ENCODE measurements at regions not wholly inside any gene's neighbourhood (a gene's known extent, or its start where the extent isn't known, plus 50 kb on each side); places are given as distances from the start of the nearest gene placed in this dataset.

DNA sequence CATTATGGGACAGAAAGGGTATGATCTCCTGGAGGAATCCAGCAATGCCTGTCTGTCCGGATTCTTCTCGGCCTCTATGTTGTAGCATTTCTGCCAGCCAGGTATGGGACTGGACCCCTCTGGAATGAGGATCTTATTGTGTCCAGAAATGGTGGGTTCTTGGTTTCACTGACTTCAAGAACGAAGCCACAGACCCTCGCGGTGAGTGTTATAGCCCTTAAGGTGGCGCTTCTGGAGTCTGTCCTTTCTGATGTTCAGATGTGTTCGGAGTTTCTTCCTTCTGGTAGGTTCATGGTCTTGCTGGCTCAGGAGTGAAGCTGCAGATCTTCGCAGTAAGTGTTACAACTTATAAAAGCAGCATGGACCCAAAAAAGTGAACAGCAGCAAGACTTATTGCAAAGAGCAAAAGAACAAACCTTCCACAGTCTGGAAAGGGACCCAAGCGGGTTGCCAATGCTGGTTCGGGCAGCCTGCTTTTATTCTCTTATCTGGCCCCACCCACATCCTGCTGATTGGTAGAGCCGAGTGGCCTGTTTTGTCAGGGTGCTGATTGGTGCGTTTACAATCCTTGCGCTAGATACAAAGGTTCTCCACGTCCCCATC lies 62.3 kb upstream of the IER3 start:
- DNase-seq (ENCODE audit: low spot score) = no peak

DNA sequence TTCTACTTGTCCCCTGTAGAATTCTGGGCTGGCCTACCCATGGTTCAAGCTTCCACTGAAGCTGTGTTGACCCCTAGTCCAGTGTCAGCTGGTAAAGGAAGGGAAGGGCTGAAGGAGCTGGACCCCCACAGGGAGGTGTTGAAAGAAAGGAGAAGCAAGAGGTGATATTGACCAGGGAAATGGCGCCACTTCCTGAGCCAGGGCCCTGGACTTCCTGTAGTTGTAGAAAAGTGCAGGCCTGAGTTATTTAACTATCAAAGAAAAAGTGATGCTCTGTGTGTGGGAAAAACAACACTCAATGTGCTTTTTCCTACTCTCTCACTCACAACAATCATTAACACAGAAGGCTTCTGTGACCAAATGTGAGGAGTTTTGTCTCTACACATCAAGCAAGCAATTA lies 60.0 kb upstream of the IER3 start:
- DNase-seq (ENCODE audit: low spot score) = no peak

DNA sequence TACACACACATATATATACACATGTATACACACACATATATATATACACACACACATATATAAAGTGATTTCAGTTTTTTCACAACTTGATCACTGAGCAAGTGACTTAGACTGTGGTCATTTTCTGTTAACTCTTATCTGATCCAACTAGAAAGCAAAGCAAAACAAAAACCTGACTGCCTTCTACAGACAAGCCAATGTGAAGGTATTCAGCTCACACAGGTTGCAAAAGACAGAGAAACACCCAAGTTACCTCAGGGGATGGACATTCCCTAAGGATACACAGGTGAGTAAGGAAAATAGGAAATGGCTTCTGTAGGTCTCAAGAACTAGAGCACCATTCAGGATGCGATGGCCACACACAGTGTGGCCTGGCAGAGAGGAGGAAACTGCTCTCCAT lies 58.4 kb upstream of the IER3 start:
- DNase-seq (ENCODE audit: low spot score) = no peak

DNA sequence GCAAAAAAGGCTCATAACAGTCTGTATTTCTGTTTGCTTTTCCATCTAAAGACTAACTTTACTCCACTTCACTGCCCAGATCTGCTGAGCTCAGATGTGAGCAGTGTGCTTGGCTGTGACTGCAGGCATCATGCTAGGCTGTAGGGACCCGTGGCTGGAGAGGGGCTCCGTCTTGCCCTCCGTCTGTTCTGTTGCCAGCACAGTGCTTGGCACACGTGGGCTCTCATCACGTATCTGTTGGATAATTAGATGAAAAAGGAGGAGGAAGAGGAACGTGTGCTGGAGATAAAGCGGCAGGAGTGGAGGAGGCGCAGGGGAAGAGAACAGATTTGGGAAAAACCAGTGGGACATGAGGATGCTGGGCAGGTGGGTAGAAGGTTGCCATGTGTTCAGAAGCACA lies 57.6 kb upstream of the IER3 start:
- DNase-seq (ENCODE audit: low spot score) = no peak

DNA sequence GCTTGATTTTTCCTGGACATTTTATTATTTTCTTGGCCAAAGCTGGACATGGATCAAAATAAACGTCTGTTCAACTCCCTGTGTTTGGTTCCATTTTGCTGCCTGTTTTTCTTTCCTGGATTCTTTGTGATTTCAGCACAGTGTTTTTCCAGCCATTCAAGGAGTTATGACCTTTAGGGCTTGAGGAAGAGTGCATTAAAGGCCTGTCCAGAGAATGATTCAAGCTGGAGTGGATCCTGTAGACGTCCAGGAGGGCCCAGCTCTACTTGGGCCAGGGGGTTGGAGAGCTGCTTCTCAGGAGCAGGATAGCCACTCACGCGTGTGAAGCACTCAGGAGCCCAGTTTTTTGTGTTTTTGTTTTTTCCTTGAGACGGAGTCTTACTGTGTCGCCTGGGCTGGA lies 56.5 kb upstream of the IER3 start:
- DNase-seq (ENCODE audit: low spot score) = no peak

DNA sequence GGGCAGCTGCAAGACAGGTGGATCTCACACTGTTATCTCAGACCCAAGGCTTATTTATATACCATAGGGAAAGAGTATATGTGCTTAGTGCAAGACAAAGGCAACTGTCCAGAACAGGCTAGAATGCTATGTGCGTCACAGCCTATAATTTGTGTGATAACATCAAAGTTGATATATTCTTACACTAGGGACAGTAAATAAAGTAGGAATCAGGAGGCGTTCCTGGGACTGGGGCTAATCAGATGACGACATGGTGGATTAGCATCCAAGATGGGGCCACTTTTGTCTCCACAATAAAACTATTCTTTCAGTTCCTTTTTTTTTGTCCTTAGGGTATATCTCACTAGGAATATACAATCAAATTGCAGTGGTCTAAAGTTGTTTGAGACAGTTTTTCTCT lies 54.9 kb upstream of the IER3 start:
- no peak for DNase-seq (ENCODE audit: low spot score)

DNA sequence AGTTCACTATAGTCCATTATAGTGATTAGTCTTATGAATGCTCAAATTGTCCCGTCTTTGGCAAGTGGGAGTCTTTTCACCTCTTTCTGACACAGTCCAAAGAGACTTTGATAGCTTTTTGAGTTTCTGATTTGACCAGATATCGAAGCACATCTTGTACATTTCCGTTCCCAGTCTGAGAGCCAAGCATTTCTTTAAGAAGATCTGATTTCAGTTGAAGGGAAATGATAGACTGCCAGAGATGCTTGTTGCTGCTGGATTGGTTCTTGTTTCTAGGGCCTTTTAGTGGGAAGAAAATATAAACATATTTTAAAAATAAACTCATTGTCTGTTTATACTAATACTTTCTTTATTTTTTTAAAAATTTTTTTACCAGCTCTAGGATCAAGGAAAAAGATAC lies 54.1 kb upstream of the IER3 start:
- no peak for DNase-seq (ENCODE audit: low spot score)

DNA sequence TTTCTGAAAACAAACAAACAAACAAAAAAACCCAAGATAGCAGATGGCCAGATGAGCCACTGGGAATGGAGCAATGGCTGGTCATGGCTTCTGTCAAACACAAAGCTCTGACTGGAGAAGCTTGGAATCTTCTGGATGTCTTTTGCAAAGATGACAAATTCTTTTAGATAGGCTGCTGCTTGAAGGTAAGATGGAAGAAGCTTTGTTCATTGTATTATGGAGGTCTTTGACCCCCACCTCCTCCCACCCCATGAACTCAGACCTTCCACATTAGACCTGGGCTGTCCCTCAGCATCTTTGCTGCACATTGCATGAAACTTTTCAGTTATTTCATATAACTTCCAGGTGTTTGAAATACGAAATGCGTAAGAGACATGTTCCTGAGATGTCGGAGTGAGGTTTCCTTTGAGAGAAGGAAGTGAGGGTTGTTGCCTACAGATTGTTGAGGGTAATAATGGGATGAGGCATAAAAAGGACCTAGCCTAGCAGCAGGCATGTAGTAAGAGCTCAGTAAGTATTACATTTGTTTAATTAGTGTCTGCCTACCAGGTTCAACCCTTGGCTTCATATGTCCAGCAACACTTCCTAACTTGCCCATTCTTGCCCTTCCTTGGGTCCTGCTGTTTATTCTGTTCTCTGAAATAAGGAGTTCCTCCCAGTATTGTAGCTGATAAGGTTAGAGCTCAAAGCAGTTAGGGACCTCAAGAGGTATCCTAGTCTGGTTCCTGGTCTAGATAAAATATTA lies 51.4 kb upstream of the IER3 start:
- no peak for DNase-seq (ENCODE audit: low spot score)
